ENCODE measurements at regions not wholly inside any gene's neighbourhood (a gene's known extent, or its start where the extent isn't known, plus 50 kb on each side); places are given as distances from the start of the nearest gene placed in this dataset.

DNA sequence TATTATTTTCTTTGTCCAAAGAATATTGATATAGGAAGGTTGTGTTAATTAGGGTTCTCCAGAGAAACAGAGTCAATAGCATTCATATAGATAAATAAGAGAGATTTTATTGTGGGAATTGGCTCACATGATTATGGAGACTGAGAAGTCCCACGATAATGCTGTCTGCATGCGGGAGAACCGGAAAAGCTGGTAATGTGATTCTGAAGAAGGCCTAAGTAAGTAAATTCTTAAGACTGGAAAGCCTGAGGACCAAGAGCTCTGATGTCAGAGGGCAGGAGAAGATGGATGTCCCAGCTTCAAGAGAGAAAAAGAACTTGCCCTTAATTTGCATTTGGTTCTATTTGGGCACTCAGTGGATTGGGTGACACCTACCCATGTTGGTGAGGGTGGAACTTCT is 307.4 kb upstream of the C9orf72 start:
- DNase-seq (ENCODE audit: low spot score) (no peak), ATAC-seq (ENCODE audit: low FRiP score) (no peak)
- TF ChIP-seq, protein P1, sequence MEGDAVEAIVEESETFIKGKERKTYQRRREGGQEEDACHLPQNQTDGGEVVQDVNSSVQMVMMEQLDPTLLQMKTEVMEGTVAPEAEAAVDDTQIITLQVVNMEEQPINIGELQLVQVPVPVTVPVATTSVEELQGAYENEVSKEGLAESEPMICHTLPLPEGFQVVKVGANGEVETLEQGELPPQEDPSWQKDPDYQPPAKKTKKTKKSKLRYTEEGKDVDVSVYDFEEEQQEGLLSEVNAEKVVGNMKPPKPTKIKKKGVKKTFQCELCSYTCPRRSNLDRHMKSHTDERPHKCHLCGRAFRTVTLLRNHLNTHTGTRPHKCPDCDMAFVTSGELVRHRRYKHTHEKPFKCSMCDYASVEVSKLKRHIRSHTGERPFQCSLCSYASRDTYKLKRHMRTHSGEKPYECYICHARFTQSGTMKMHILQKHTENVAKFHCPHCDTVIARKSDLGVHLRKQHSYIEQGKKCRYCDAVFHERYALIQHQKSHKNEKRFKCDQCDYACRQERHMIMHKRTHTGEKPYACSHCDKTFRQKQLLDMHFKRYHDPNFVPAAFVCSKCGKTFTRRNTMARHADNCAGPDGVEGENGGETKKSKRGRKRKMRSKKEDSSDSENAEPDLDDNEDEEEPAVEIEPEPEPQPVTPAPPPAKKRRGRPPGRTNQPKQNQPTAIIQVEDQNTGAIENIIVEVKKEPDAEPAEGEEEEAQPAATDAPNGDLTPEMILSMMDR (IDR thresholded peaks at IDR 0.05): no peak

DNA sequence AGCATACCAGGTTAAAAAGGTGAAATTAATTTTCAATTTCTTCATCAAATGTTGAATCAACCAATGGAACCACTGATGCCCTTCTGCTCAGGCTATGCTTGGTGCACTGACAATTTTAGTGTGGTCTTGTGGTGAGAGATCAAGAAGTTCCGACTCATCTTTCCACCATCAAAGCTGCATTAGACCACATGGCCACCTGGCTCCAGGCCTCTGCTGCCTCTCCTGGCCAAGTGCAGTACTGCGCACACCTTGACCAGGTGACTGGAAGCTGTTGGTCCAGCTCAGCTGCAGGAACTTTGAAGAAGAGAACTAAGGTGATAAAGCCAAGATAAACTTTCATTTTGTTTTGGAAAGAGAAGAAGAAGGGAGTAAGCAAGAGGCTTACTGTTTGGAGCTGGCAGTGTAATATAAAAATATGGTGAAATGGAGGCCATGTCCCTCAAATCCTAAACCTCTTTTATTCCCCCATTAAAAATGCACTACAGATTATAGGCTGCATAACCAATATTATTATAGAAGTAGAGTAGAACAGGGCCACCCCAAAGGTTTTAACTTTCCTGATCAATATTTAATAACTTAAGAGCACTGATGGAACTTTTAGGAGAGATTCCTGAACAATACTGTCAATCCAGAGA is 315.5 kb upstream of the C9orf72 start:
- TF ChIP-seq, protein P1 (IDR thresholded peaks at IDR 0.05): no peak
- ATAC-seq (ENCODE audit: low FRiP score) (no peak), DNase-seq (ENCODE audit: low spot score) (no peak)

DNA sequence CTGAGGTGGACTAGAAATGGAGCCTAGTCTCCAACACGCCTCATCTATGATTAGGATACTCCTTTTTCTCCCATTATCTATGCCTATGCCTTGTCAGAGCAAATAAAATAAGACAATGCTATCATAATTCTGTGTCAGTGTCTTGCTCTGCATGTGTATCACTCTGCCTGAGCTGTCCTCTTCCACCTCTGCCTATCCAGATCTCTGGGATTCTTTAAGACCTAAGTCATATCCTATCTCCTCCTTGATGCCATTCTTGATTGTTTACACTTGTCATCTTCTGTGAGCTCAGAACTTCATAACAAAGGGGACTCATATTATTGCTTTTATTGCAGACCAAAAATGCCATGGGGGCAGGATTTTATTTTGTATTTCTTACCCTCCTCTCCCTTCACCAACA is 351.2 kb upstream of the C9orf72 start:
- ATAC-seq (ENCODE audit: low FRiP score) (no peak), DNase-seq (ENCODE audit: low spot score) (no peak)

DNA sequence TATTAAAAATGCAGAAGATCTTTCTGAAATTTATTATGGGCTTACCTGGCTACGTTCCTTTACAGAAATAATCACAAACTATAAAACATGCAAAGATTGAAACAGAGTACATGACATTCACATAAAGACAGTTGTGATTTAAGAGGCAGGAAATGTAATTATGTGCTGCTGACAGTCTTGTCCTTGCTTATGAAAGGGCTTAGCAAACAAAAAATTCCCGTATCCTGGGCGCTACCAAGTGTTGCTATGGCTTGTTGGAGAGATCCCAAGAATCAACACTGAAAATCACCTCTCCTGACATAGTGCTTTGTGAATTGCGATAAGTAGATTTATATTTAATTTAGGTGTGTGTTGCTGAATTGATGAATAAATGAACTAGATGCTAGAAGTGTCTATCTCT is 352.5 kb upstream of the C9orf72 start:
- DNase-seq (ENCODE audit: low spot score) (no peak), ATAC-seq (ENCODE audit: low FRiP score) (no peak)
- TF ChIP-seq, protein P1 (IDR thresholded peaks at IDR 0.05): no peak

More for the DNA sequence above, 351.2 kb upstream of the C9orf72 start:
- TF ChIP-seq, protein P1 (IDR thresholded peaks at IDR 0.05): no peak

DNA sequence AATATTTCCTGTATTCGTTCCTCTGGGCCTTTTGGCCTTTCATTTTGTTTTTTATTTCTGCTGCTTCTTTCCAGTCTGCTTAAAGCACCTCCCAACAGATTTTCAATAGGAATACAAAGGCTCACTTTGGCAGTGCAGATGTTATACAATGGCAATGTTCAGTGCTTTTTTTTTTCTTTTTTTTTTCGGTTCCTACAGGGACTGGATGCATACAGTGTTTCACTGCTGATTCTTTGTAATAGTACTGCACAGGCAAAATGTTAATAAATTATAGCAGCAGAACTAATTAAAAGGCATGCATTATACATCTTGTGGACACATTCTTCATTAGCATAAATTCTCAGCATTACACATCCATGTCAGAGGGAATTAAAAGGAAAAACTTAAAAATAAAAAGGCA is 356.6 kb upstream of the C9orf72 start:
- DNase-seq (ENCODE audit: low spot score) (no peak), ATAC-seq (ENCODE audit: low FRiP score) (no peak)
- TF ChIP-seq, protein P1 (IDR thresholded peaks at IDR 0.05): no peak

DNA sequence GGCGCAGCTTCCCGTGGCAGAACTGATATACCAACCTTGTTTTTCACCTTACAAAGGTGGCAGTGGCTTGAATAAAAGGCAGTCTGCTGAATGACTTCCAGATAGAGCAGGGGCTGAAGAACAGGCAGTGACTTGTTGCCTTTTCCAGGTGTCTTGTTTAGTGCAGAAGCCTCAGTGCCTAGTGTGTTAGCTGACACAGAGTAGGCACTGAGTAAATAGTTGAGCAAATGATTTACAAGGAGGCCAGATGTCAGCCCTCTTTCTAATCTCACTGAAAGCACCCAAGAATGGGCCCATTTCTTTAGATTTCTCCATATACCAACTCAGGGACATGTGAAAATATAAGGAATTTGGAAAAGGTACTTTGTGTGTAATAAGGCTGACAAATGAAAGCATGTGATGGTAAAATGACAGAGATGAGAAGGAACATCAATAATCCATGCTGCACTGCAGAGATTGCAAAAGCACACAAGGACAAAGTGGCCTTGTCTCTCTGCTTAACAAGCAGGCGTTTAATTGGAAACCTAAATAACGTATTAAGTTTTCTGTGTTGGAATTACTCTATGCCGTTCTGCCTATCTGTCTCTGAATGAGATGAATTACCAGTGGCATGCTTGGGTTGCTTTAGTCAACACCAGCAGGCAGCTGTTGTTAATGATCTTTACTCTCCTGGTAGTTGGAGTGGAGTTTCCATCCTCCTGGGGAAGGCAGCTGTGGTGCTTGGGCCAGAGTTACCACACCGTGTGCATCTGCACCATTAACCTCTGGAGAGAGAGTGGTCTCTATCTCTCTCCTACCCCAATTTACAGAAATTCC is 360.1 kb upstream of the C9orf72 start:
- TF ChIP-seq, protein P1 (IDR thresholded peaks at IDR 0.05): no peak
- ATAC-seq (ENCODE audit: low FRiP score) (no peak), DNase-seq (ENCODE audit: low spot score) (no peak)

DNA sequence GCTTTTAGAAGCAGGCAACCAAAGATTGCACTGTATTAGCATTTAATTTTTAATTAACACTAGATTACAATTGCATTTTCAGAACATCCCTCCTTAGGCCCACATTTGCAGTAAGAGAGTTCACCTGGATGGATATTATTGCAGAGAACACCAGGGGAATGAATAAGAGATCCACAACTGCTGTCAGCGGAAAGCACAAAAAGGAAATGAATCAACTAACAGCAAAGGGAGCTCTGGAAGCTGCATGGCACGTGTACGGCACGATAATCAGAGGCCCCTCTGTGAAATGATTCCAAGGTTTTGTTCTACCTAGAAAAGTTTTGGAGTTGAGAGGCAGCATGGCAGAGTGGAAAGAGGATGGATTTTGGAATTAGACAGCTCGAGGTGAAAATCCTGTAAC is 361.2 kb upstream of the C9orf72 start:
- TF ChIP-seq, protein P1 (IDR thresholded peaks at IDR 0.05): no peak

More for the DNA sequence above, 361.2 kb upstream of the C9orf72 start:
- no peak for ATAC-seq (ENCODE audit: low FRiP score)
- no peak for DNase-seq (ENCODE audit: low spot score)
